ENCODE measurements at regions not wholly inside any gene's neighbourhood (a gene's known extent, or its start where the extent isn't known, plus 50 kb on each side); places are given as distances from the start of the nearest gene placed in this dataset.

DNA sequence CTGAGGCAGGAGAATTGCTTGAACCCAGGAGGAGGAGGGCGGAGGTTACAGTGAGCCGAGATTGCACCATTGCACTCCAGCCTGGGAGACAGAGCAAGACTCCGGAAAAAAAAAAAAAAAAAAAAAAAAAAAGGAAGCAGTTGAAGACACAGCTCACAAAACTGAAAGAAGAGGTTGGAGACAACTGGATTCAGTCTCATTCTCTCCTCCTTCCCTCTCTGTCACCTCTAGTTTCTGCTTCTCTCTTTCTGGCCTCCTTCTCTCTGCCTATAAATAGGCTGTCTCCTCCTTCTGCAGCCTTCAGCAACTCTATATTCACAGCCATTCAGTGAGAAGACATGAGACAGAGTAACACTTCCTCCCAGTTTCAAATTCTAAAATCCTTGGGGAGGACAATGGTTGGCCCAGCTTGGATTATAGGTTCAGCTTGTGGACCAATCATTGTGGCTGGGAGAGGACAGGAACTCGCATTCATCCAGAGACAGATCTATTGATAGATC, 125.6 kb upstream of the HABP2 start:
- CTCF ChIA-PET: no interaction called here
- DNase-seq (ENCODE audit: extremely low spot score): no peak
- TF ChIP-seq, protein P1, sequence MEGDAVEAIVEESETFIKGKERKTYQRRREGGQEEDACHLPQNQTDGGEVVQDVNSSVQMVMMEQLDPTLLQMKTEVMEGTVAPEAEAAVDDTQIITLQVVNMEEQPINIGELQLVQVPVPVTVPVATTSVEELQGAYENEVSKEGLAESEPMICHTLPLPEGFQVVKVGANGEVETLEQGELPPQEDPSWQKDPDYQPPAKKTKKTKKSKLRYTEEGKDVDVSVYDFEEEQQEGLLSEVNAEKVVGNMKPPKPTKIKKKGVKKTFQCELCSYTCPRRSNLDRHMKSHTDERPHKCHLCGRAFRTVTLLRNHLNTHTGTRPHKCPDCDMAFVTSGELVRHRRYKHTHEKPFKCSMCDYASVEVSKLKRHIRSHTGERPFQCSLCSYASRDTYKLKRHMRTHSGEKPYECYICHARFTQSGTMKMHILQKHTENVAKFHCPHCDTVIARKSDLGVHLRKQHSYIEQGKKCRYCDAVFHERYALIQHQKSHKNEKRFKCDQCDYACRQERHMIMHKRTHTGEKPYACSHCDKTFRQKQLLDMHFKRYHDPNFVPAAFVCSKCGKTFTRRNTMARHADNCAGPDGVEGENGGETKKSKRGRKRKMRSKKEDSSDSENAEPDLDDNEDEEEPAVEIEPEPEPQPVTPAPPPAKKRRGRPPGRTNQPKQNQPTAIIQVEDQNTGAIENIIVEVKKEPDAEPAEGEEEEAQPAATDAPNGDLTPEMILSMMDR (IDR thresholded peaks at IDR 0.05; ENCODE audit: control extremely low read depth, extremely low read depth, low read depth, missing control alignments): no peak
- POLR2A ChIA-PET: no interaction called here

DNA sequence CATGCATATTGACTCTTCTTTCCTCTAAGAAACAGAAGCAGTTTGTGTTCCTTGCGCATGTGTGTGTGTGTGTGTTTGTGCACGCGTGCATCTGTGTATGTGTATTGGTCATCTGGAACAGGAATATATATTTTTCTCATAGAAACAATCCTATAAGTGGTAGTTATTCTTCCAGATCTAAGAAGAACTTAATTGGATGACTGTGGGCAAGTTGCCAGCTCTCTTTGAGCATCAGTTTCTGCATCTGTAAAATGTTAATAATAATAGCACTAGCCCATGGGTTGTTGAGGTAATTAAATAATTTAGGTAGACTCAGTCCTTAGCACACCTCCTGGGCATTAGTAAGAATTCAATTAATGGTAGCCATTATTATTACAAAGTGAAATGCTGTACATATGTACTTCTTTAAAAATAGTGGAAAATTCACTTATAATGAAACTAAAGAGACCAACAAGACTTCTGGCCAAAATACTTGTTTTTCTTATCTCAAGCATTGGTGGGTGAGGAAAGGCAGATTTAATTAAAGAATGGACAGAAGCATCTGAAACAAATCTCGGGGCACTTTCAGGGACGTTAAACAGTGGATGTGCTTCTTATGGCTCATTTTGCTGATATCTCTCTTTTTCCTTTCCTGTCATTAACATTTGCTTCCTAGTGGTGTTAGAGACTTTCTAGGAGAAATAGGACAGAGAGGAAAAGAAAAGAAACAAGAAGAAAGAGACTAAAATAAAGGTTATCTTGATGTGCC, 124.9 kb upstream of the HABP2 start:
- TF ChIP-seq, protein P1 (IDR thresholded peaks at IDR 0.05; ENCODE audit: control extremely low read depth, extremely low read depth, low read depth, missing control alignments): no peak
- no peak for DNase-seq (ENCODE audit: extremely low spot score)
- CTCF ChIA-PET: no interaction called here
- POLR2A ChIA-PET: no interaction called here

- POLR2A ChIA-PET: no interaction called here
- TF ChIP-seq, protein P1 (IDR thresholded peaks at IDR 0.05; ENCODE audit: control extremely low read depth, extremely low read depth, low read depth, missing control alignments): no peak
- CTCF ChIA-PET: interaction anchor here (1.0 to 1.4 kb wide), 2 partner anchors 10 to 11 kb away, joined by 3 read pairs; no protein-coding TSS in a partner anchor
- DNase-seq (ENCODE audit: extremely low spot score): no peak
These were observed 122.0 kb upstream of the HABP2 start for GRCh38 chr10:113430634-113431397.

DNA sequence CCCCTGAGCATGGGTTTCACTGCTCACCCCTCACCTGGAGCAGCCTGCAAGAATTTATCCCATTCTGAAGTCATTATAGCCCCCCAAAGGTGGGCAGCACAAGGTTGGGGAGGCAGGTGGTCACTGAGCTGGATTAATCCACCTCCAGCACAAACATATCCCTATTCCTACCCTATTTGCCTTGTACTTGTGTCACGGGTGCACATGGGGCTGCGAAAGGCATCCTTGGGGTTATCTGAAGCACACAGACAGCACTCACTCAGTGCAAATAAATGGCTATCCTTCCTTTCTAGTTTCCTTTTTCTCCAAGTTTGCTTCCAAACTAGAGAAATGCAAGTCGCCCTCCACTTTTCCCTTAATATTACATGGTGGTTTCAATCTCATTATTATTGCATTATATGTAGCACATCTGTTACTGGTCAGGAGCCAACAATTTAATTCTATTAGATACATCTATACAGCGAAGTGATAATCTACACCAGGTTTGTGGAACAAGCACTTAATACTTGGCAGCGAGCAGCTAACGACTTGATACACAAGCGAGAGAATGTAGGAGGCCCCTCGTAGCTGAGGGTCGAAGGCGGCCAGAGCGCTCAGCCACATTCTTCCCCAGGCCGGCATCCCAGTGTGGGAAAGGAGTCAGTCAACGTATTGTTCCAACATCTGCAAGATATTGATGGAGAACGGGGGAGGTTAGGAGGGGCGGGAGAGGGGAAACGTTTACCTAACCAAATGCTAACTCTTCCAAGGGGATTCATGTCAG, 121.3 kb upstream of the HABP2 start:
- ChIA-PET CTCF (interaction anchor here (1.4 kb wide), 1 partner anchor 10 kb away, joined by 3 read pairs; no protein-coding TSS in a partner anchor), POLR2A (no interaction called here)
- TF ChIP-seq, protein P1 (IDR thresholded peaks at IDR 0.05; ENCODE audit: control extremely low read depth, extremely low read depth, low read depth, missing control alignments): no peak
- DNase-seq (ENCODE audit: extremely low spot score): no peak

GRCh38 chr10:113433711-113434110, 119.1 kb upstream of the HABP2 start:
- DNase-seq (ENCODE audit: extremely low spot score): no peak
- CTCF ChIA-PET: interaction anchor here (1.2 kb wide), 1 partner anchor 17 kb away, joined by 3 read pairs; no protein-coding TSS in a partner anchor
- POLR2A ChIA-PET: no interaction called here
- TF ChIP-seq, protein P1 (IDR thresholded peaks at IDR 0.05; ENCODE audit: control extremely low read depth, extremely low read depth, low read depth, missing control alignments): no peak

GRCh38 chr10:113434315-113434714, 118.5 kb upstream of the HABP2 start:
- ChIA-PET POLR2A (no interaction called here), CTCF (interaction anchor here (0.7 to 1.2 kb wide), 2 partner anchors 16 to 20 kb away, joined by 3 read pairs; no protein-coding TSS in a partner anchor)
- no peak for DNase-seq (ENCODE audit: extremely low spot score)
- TF ChIP-seq, protein P1 (IDR thresholded peaks at IDR 0.05; ENCODE audit: control extremely low read depth, extremely low read depth, low read depth, missing control alignments): no peak
